ENCODE measurements at regions not wholly inside any gene's neighbourhood (a gene's known extent, or its start where the extent isn't known, plus 50 kb on each side); places are given as distances from the start of the nearest gene placed in this dataset.

GRCh38 chr7:52936750-52937149 lies 98.7 kb upstream of the POM121L12 start:
- no peak for TF ChIP-seq CTCF (IDR thresholded peaks at IDR 0.05)
- TF ChIP-seq POLR2A (IDR thresholded peaks at IDR 0.05): no peak

Data from thyroid gland (tissue), 4 donors.